ENCODE measurements at regions not wholly inside any gene's neighbourhood (a gene's known extent, or its start where the extent isn't known, plus 50 kb on each side); places are given as distances from the start of the nearest gene placed in this dataset.

GRCh38 chr5:123835421-123835820 lies 323.4 kb downstream of the CSNK1G3 start:
- no peak overlapping the region for H3K27ac ChIP-seq (ENCODE audit: low read depth, low read length, poor library complexity, severe bottlenecking)
- TF ChIP-seq EZH2 (IDR thresholded peaks at IDR 0.05; ENCODE audit: borderline replicate concordance, low read depth, low read length, poor library complexity, severe bottlenecking) = no peak
- TF ChIP-seq, protein P1, sequence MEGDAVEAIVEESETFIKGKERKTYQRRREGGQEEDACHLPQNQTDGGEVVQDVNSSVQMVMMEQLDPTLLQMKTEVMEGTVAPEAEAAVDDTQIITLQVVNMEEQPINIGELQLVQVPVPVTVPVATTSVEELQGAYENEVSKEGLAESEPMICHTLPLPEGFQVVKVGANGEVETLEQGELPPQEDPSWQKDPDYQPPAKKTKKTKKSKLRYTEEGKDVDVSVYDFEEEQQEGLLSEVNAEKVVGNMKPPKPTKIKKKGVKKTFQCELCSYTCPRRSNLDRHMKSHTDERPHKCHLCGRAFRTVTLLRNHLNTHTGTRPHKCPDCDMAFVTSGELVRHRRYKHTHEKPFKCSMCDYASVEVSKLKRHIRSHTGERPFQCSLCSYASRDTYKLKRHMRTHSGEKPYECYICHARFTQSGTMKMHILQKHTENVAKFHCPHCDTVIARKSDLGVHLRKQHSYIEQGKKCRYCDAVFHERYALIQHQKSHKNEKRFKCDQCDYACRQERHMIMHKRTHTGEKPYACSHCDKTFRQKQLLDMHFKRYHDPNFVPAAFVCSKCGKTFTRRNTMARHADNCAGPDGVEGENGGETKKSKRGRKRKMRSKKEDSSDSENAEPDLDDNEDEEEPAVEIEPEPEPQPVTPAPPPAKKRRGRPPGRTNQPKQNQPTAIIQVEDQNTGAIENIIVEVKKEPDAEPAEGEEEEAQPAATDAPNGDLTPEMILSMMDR (conservative IDR thresholded peaks at IDR 0.05; ENCODE audit: low read depth, low read length) = no peak
- intact Hi-C loops (cut with micrococcal nuclease; ENCODE audit: unreplicated experiment) = no loop called here
- ChIA-PET POLR2A (ENCODE audit: low non-redundant PET) (no interaction called here), CTCF (no interaction called here)
- no peak for DNase-seq (ENCODE audit: low spot score)
- H3K4me1 ChIP-seq (ENCODE audit: insufficient read depth, low read length, poor library complexity, severe bottlenecking) = peaks cover 12% of the 10 kb centered on the region
- no peaks in the 10 kb centered on the region for H3K36me3 ChIP-seq (ENCODE audit: insufficient read depth, low read length, poor library complexity, severe bottlenecking)
- H3K4me3 ChIP-seq (ENCODE audit: low read depth, low read length, poor library complexity, severe bottlenecking) = no peak overlapping the region
- no TSS peak for BruUV-seq (replicated peaks)
- no peaks in the 10 kb centered on the region for H3K27me3 ChIP-seq (replicated peaks; ENCODE audit: insufficient read depth, low read depth, low read length, poor library complexity)
- H3K9me3 ChIP-seq (ENCODE audit: low read depth, low read length, poor library complexity, severe bottlenecking) = no peaks in the 10 kb centered on the region

DNA sequence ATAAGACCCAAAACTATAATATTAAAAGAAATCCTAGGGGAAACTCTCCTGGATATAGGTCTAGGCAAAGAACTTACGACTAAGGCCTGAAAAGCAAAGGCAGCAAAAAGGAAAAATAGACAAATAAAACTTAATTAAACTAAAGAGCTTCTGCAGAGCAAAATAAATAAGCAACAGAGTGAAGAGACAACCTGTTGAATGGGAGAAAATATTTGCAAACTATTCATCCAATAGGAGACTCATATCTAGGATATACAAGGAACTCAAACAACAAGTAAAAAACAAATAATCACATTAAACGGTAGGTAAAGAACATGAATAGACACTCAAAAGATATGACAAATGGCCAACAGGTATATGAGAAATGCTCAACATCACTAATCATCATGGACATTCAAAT lies 318.6 kb downstream of the CSNK1G3 start:
- H3K27me3 ChIP-seq (replicated peaks; ENCODE audit: insufficient read depth, low read depth, low read length, poor library complexity) = no peaks in the 10 kb centered on the region
- no peaks in the 10 kb centered on the region for H3K9me3 ChIP-seq (ENCODE audit: low read depth, low read length, poor library complexity, severe bottlenecking)
- H3K4me3 ChIP-seq (ENCODE audit: low read depth, low read length, poor library complexity, severe bottlenecking) = no peak overlapping the region
- no peaks in the 10 kb centered on the region for H3K36me3 ChIP-seq (ENCODE audit: insufficient read depth, low read length, poor library complexity, severe bottlenecking)
- no TSS peak for BruUV-seq (replicated peaks)
- CTCF ChIA-PET = no interaction called here
- no peak for DNase-seq (ENCODE audit: low spot score)
- H3K27ac ChIP-seq (ENCODE audit: low read depth, low read length, poor library complexity, severe bottlenecking) = no peak overlapping the region
- POLR2A ChIA-PET (ENCODE audit: low non-redundant PET) = no interaction called here
- H3K4me1 ChIP-seq (ENCODE audit: insufficient read depth, low read length, poor library complexity, severe bottlenecking) = peaks cover 4% of the 10 kb centered on the region
- intact Hi-C loops (cut with micrococcal nuclease; ENCODE audit: unreplicated experiment) = no loop called here
- TF ChIP-seq EZH2 (IDR thresholded peaks at IDR 0.05; ENCODE audit: borderline replicate concordance, low read depth, low read length, poor library complexity, severe bottlenecking) = no peak
- TF ChIP-seq, protein P1 (conservative IDR thresholded peaks at IDR 0.05; ENCODE audit: low read depth, low read length) = no peak

GRCh38 chr5:123827811-123828210 lies 315.8 kb downstream of the CSNK1G3 start:
- H3K27ac ChIP-seq (ENCODE audit: low read depth, low read length, poor library complexity, severe bottlenecking) = no peak overlapping the region
- no peaks in the 10 kb centered on the region for H3K27me3 ChIP-seq (replicated peaks; ENCODE audit: insufficient read depth, low read depth, low read length, poor library complexity)
- CTCF ChIA-PET = no interaction called here
- no peak for DNase-seq (ENCODE audit: low spot score)
- no peak for TF ChIP-seq EZH2 (IDR thresholded peaks at IDR 0.05; ENCODE audit: borderline replicate concordance, low read depth, low read length, poor library complexity, severe bottlenecking)
- TF ChIP-seq, protein P1 (conservative IDR thresholded peaks at IDR 0.05; ENCODE audit: low read depth, low read length) = no peak
- H3K4me3 ChIP-seq (ENCODE audit: low read depth, low read length, poor library complexity, severe bottlenecking) = no peak overlapping the region
- no peaks in the 10 kb centered on the region for H3K9me3 ChIP-seq (ENCODE audit: low read depth, low read length, poor library complexity, severe bottlenecking)
- POLR2A ChIA-PET (ENCODE audit: low non-redundant PET) = no interaction called here
- intact Hi-C loops (cut with micrococcal nuclease; ENCODE audit: unreplicated experiment) = no loop called here
- no TSS peak for BruUV-seq (replicated peaks)
- H3K36me3 ChIP-seq (ENCODE audit: insufficient read depth, low read length, poor library complexity, severe bottlenecking) = no peaks in the 10 kb centered on the region
- H3K4me1 ChIP-seq (ENCODE audit: insufficient read depth, low read length, poor library complexity, severe bottlenecking) = no peaks in the 10 kb centered on the region
